ENCODE measurements at regions not wholly inside any gene's neighbourhood (a gene's known extent, or its start where the extent isn't known, plus 50 kb on each side); places are given as distances from the start of the nearest gene placed in this dataset.

GRCh38 chr2:238646803-238647202 lies 201.1 kb upstream of the TWIST2 start:
- no peak for DNase-seq (ENCODE audit: extremely low read depth, low read depth)
- TF ChIP-seq CTCF (IDR thresholded peaks at IDR 0.05; ENCODE audit: low read depth, low read length, missing control alignments), result no peak

GRCh38 chr2:238649123-238649522 lies 198.8 kb upstream of the TWIST2 start:
- no peak for DNase-seq (ENCODE audit: extremely low read depth, low read depth)
- TF ChIP-seq CTCF (IDR thresholded peaks at IDR 0.05; ENCODE audit: low read depth, low read length, missing control alignments), result no peak
- H3K4me3 ChIP-seq (replicated peaks; ENCODE audit: low read depth, low read length), result no peak overlapping the region

More at GRCh38 chr2:238646803-238647202, 201.1 kb upstream of the TWIST2 start:
- no peak overlapping the region for H3K4me3 ChIP-seq (replicated peaks; ENCODE audit: low read depth, low read length)

- no peak overlapping the region for H3K4me3 ChIP-seq (replicated peaks; ENCODE audit: low read depth, low read length)
- no peak for TF ChIP-seq CTCF (IDR thresholded peaks at IDR 0.05; ENCODE audit: low read depth, low read length, missing control alignments)
- DNase-seq (ENCODE audit: extremely low read depth, low read depth), result no peak
These were observed 197.9 kb upstream of the TWIST2 start for GRCh38 chr2:238649936-238650518.

GRCh38 chr2:238650536-238650935 lies 197.3 kb upstream of the TWIST2 start:
- H3K4me3 ChIP-seq (replicated peaks; ENCODE audit: low read depth, low read length), result no peak overlapping the region
- DNase-seq (ENCODE audit: extremely low read depth, low read depth), result no peak
- TF ChIP-seq CTCF (IDR thresholded peaks at IDR 0.05; ENCODE audit: low read depth, low read length, missing control alignments), result no peak

GRCh38 chr2:238651306-238652052 lies 196.4 kb upstream of the TWIST2 start:
- TF ChIP-seq CTCF (IDR thresholded peaks at IDR 0.05; ENCODE audit: low read depth, low read length, missing control alignments), result no peak
- no peak overlapping the region for H3K4me3 ChIP-seq (replicated peaks; ENCODE audit: low read depth, low read length)
- DNase-seq (ENCODE audit: extremely low read depth, low read depth), result no peak

- H3K4me3 ChIP-seq (replicated peaks; ENCODE audit: low read depth, low read length), result no peak overlapping the region
- TF ChIP-seq CTCF (IDR thresholded peaks at IDR 0.05; ENCODE audit: low read depth, low read length, missing control alignments), result no peak
- no peak for DNase-seq (ENCODE audit: extremely low read depth, low read depth)
These were observed 195.7 kb upstream of the TWIST2 start for GRCh38 chr2:238652053-238652770.

All from HFF-Myc (cell line).